ENCODE measurements at regions not wholly inside any gene's neighbourhood (a gene's known extent, or its start where the extent isn't known, plus 50 kb on each side); places are given as distances from the start of the nearest gene placed in this dataset.
A peak's percentile ranks its signal among the peaks of the same experiment; 100 is the strongest.

- H3K36me3 ChIP-seq (replicated peaks; ENCODE audit: low read depth, low read length), result no peaks in the 10 kb centered on the region
- no peaks in the 10 kb centered on the region for H3K79me2 ChIP-seq (ENCODE audit: low read length)
- H3K27me3 ChIP-seq (ENCODE audit: low read depth, low read length), result peaks cover 40% of the 10 kb centered on the region
- no peaks in the 10 kb centered on the region for H4K20me1 ChIP-seq (ENCODE audit: insufficient read depth, low read length)
- H3K9me3 ChIP-seq (ENCODE audit: insufficient read depth, low read length), result no peaks in the 10 kb centered on the region
- H3K4me3 ChIP-seq (ENCODE audit: low read length), result peak overlapping the region; percentile 72
- peak overlapping the region; percentile 99 for H3K4me2 ChIP-seq (ENCODE audit: low read length)
- H3K27ac ChIP-seq (ENCODE audit: low read length), result peak overlapping the region; percentile 40
- H3K4me1 ChIP-seq (ENCODE audit: low read length), result peaks cover 40% of the 10 kb centered on the region
- H2AFZ ChIP-seq (ENCODE audit: low read depth, low read length), result peak overlapping the region; percentile 56; the same call in 1 of the 2 replicates
- TF ChIP-seq EZH2phosphoT487 (IDR thresholded peaks at IDR 0.05; ENCODE audit: low read depth), result no peak
- no peak for TF ChIP-seq CTCF (IDR thresholded peaks at IDR 0.05; ENCODE audit: low read depth, low read length)
- H3K9ac ChIP-seq (ENCODE audit: low read length), result peak overlapping the region; percentile 15; the same call in 1 of the 2 replicates
Measured at GRCh38 chr17:77869665-77870132, 88.8 kb upstream of the TNRC6C start.

- H3K27me3 ChIP-seq (ENCODE audit: low read depth, low read length), result peaks cover 49% of the 10 kb centered on the region
Measured at GRCh38 chr17:77872199-77872598, 86.3 kb upstream of the TNRC6C start.

GRCh38 chr17:77872714-77873499 is 85.6 kb upstream of the TNRC6C start:
- H3K27ac ChIP-seq (ENCODE audit: low read length), result no peak overlapping the region
- no peak overlapping the region for H3K4me3 ChIP-seq (ENCODE audit: low read length)
- H3K27me3 ChIP-seq (ENCODE audit: low read depth, low read length), result peaks cover 49% of the 10 kb centered on the region

More at GRCh38 chr17:77872199-77872598, 86.3 kb upstream of the TNRC6C start:
- no peaks in the 10 kb centered on the region for H3K79me2 ChIP-seq (ENCODE audit: low read length)
- H3K4me2 ChIP-seq (ENCODE audit: low read length), result no peak overlapping the region
- no peak overlapping the region for H3K27ac ChIP-seq (ENCODE audit: low read length)
- no peak overlapping the region for H3K4me3 ChIP-seq (ENCODE audit: low read length)
- no peaks in the 10 kb centered on the region for H4K20me1 ChIP-seq (ENCODE audit: insufficient read depth, low read length)
- H2AFZ ChIP-seq (ENCODE audit: low read depth, low read length), result no peak overlapping the region
- H3K9me3 ChIP-seq (ENCODE audit: insufficient read depth, low read length), result peaks cover 11% of the 10 kb centered on the region
- H3K36me3 ChIP-seq (replicated peaks; ENCODE audit: low read depth, low read length), result no peaks in the 10 kb centered on the region
- peaks cover 38% of the 10 kb centered on the region for H3K4me1 ChIP-seq (ENCODE audit: low read length)
- H3K9ac ChIP-seq (ENCODE audit: low read length), result no peak overlapping the region
- TF ChIP-seq EZH2phosphoT487 (IDR thresholded peaks at IDR 0.05; ENCODE audit: low read depth) (no peak), CTCF (IDR thresholded peaks at IDR 0.05; ENCODE audit: low read depth, low read length) (no peak)

More at GRCh38 chr17:77872714-77873499, 85.6 kb upstream of the TNRC6C start:
- H3K9ac ChIP-seq (ENCODE audit: low read length), result no peak overlapping the region
- no peak overlapping the region for H2AFZ ChIP-seq (ENCODE audit: low read depth, low read length)
- TF ChIP-seq CTCF (IDR thresholded peaks at IDR 0.05; ENCODE audit: low read depth, low read length) (no peak), EZH2phosphoT487 (IDR thresholded peaks at IDR 0.05; ENCODE audit: low read depth) (no peak)
- no peaks in the 10 kb centered on the region for H4K20me1 ChIP-seq (ENCODE audit: insufficient read depth, low read length)
- H3K4me2 ChIP-seq (ENCODE audit: low read length), result no peak overlapping the region
- H3K79me2 ChIP-seq (ENCODE audit: low read length), result no peaks in the 10 kb centered on the region
- peaks cover 11% of the 10 kb centered on the region for H3K9me3 ChIP-seq (ENCODE audit: insufficient read depth, low read length)
- H3K4me1 ChIP-seq (ENCODE audit: low read length), result peaks cover 31% of the 10 kb centered on the region
- no peaks in the 10 kb centered on the region for H3K36me3 ChIP-seq (replicated peaks; ENCODE audit: low read depth, low read length)

Data from OCI-LY3 (cell line).